Neutrophil (primary cell): ENCODE measurements at regions not wholly inside any gene's neighbourhood (a gene's known extent, or its start where the extent isn't known, plus 50 kb on each side); places are given as distances from the start of the nearest gene placed in this dataset.
"Not testable (repeated sequence)": the region's sequence is repeated elsewhere in the genome, so short reads cannot be mapped to it uniquely, and the experiment has no call there.

Source experiments
- H3K27ac ChIP-seq: fragments of 200-600 bp; sonication (generic); 2 replicates; pipeline ENCODE4 v1.5.1; 2016; ENCODE audit warnings: mild to moderate bottlenecking, moderate library complexity
- H3K27me3 ChIP-seq: fragments of 200-600 bp; sonication (generic); 2 replicates; pipeline ENCODE4 v1.6.0; 2016; ENCODE audit warnings: mild to moderate bottlenecking
- H3K36me3 ChIP-seq: fragments of 200-600 bp; sonication (generic); 2 replicates; pipeline ENCODE4 v1.5.1; 2017
- H3K4me1 ChIP-seq, 2 experiments: fragments of 200-600 bp in 1 of 2; sonication (generic) in 1 of 2; 1 replicate in 1 of 2; 2 replicates in 1 of 2; pipeline versions ENCODE4 v1.5.1 to v1.6.1; 2013 to 2016; ENCODE audit warnings: low read depth in 1 of 2, low read length in 1 of 2, mild to moderate bottlenecking in 1 of 2, moderate library complexity in 1 of 2; ENCODE audit not compliant: control insufficient read depth in 1 of 2, insufficient read depth in 1 of 2
- H3K4me3 ChIP-seq, 2 experiments: fragments of 200-600 bp in 1 of 2; sonication (generic) in 1 of 2; 1 replicate in 1 of 2; 2 replicates in 1 of 2; pipeline ENCODE4 v1.5.1; 2013 to 2016; ENCODE audit warnings: low read depth in 1 of 2, low read length in 1 of 2, mild to moderate bottlenecking in 1 of 2, moderate library complexity in 1 of 2
- H3K9me3 ChIP-seq: fragments of 200-600 bp; sonication (generic); 2 replicates; pipeline ENCODE4 v1.5.1; 2016
- TF ChIP-seq, protein P1 (sequence below): fragments of 200-600 bp; sonication (generic); IDR thresholded peaks from 2 replicates; pipeline ENCODE4 v1.5.1; 2016; ENCODE audit warnings: antibody characterized with exemption

DNA sequence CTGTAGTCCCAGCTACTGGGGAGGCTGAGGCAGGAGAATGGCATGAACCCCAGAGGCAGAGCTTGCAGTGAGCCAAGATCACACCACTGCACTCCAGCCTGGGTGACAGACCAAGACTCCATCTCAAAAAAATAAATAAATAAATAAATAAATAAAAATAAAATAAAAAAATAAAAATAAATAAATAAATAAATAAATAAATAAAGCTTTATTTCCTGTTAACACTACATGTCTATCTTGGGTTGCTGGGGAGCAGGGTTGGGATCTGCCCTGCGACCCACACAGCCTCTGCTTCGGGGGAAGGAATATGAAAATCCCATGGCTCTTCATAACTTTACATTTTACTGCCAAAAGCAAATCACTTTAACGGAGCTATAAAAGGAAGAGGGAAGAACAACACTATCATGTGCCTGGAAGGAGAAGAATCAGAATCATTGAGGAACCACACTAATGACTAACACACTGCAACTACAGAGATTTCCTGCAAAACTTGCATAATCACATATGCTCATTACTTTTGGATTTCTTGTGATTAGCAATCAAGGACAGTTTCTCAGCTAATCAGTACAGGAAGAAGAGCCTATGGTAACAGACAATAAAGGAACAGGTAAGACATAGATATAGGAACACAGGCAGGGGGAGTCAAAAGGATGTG, 72.8 kb upstream of the CD55 start:
- Histone ChIP-seq H3K4me3 (no peak overlapping the region), H3K9me3 (no peaks in the 10 kb centered on the region), H3K4me1 (peaks cover 6 to 12% of the 10 kb centered on the region in 2 experiments)

DNA sequence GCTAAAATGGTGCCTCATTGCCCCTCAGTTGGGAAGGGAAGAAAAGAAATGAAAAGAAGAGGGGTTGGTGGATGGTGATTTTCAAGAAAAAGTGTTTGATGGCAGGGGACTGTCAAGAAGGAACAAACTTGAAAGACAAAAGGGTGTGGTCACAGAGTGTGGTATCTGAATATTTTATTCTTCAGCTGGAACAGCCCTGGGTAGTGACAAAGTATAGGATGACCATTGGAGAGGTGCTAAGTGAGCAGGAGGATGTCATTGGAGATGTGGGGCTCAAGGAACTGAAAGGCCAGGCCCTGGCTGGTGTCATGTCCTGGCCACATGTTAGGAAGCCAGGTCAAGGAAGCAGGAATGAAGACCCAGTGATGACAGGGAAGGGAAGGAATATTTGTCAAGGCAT, 71.0 kb upstream of the CD55 start:
- no peaks in the 10 kb centered on the region for H3K9me3 ChIP-seq
- H3K4me3 ChIP-seq: no peak overlapping the region
- no peak overlapping the region for H3K27ac ChIP-seq
- TF ChIP-seq, protein P1, sequence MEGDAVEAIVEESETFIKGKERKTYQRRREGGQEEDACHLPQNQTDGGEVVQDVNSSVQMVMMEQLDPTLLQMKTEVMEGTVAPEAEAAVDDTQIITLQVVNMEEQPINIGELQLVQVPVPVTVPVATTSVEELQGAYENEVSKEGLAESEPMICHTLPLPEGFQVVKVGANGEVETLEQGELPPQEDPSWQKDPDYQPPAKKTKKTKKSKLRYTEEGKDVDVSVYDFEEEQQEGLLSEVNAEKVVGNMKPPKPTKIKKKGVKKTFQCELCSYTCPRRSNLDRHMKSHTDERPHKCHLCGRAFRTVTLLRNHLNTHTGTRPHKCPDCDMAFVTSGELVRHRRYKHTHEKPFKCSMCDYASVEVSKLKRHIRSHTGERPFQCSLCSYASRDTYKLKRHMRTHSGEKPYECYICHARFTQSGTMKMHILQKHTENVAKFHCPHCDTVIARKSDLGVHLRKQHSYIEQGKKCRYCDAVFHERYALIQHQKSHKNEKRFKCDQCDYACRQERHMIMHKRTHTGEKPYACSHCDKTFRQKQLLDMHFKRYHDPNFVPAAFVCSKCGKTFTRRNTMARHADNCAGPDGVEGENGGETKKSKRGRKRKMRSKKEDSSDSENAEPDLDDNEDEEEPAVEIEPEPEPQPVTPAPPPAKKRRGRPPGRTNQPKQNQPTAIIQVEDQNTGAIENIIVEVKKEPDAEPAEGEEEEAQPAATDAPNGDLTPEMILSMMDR: no peak
- peaks cover 6 to 12% of the 10 kb centered on the region in 2 experiments for H3K4me1 ChIP-seq
- H3K27me3 ChIP-seq: peaks cover 17% of the 10 kb centered on the region
- no peaks in the 10 kb centered on the region for H3K36me3 ChIP-seq

More for the DNA sequence above, 72.8 kb upstream of the CD55 start:
- H3K27me3 ChIP-seq: peaks cover 34% of the 10 kb centered on the region
- no peaks in the 10 kb centered on the region for H3K36me3 ChIP-seq
- TF ChIP-seq, protein P1: no peak
- no peak overlapping the region for H3K27ac ChIP-seq

DNA sequence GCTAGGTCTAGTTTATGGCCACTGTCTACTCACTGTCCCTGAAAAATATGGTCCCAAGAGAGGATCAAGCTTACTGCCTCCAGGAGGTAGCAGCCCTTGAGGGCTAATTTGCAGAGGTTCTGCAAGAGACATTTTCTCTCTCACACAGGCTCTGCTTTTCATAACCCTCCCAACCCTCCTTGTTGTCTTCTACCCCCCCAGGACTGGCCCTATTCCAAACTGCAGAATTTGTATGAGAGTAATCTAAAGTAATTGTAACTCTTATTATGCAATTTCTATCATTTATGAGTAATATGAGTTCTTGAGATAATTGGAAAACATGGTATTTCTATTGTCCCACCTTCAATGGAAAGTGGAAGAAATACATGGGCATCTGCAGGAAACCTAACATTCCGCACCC, 70.4 kb upstream of the CD55 start:
- H3K9me3 ChIP-seq: no peaks in the 10 kb centered on the region
- H3K27ac ChIP-seq: no peak overlapping the region
- H3K36me3 ChIP-seq: no peaks in the 10 kb centered on the region
- peaks cover 11% of the 10 kb centered on the region for H3K27me3 ChIP-seq
- no peak overlapping the region for H3K4me3 ChIP-seq
- TF ChIP-seq, protein P1: no peak
- peaks cover 6 to 12% of the 10 kb centered on the region in 2 experiments for H3K4me1 ChIP-seq

DNA sequence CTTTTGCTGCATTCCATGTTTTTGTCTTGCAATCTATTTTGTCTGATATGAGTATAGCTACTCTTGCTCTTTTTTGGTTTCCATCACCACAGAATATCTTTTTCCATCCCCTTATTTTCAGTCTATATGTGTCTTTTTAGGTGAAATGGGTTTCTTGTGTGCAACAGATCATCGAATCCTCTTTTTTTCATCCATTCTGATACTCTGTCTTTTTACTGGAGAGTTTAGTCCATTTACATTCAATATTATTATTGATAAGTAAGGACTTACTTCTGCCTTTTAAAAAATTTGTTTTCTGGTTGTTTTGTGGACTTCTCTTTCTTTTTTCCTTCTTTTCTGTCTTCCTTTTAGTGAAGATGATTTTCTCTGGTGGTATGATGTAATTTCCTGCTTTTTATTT, 64.6 kb upstream of the CD55 start:
- H3K27ac ChIP-seq: no peak overlapping the region
- H3K4me1 ChIP-seq: no peaks in the 10 kb centered on the region
- H3K27me3 ChIP-seq: no peaks in the 10 kb centered on the region
- TF ChIP-seq, protein P1: no peak
- no peaks in the 10 kb centered on the region for H3K9me3 ChIP-seq
- H3K4me3 ChIP-seq: no peak overlapping the region
- H3K36me3 ChIP-seq: no peaks in the 10 kb centered on the region

DNA sequence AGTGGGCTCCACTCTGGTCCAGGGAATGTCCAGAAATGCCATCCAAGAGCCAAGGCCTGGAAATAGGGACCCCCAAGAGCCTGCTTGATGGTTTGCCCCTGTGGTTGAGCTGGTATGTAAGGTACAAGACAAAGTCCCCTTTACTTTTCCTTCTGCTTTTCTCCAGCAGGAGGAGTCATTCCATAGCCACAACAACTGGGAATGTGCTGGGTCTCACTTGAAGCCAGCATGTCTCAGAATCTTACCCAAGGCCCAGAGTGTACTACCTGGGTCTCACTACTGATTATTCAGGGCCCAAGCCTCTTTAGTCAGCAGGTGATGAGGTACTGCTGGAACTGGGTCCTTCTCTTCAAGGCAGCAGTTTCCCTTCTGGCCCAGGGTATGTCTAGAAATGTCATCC, 62.1 kb upstream of the CD55 start:
- Histone ChIP-seq H3K27me3 (no peaks in the 10 kb centered on the region), H3K36me3 (no peaks in the 10 kb centered on the region), H3K9me3 (no peaks in the 10 kb centered on the region), H3K4me1 (no peaks in the 10 kb centered on the region), H3K4me3 (no peak overlapping the region), H3K27ac (no peak overlapping the region)
- TF ChIP-seq, protein P1: no peak

DNA sequence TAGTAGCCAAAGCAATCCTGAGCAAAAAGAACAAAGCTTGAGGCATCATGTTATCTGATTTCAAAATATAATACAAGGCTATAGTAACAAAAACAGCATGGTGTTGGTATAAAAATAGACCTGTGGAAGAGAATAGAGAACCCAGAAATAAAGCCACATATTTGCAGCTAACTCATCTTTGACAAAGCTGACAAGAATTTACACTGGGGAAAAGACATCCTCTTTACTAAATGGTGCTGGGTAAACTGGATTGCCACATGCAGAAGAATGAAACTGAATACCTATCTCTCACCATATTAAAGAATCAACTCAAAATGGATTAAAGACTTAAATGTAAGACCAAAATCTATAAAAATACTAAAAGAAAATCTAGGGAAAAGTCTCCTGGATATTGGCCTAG, 59.5 kb upstream of the CD55 start:
- H3K27me3 ChIP-seq: no peaks in the 10 kb centered on the region
- TF ChIP-seq, protein P1: no peak
- H3K36me3 ChIP-seq: no peaks in the 10 kb centered on the region
- H3K27ac ChIP-seq: no peak overlapping the region
- H3K9me3 ChIP-seq: no peaks in the 10 kb centered on the region
- no peaks in the 10 kb centered on the region for H3K4me1 ChIP-seq
- H3K4me3 ChIP-seq: no peak overlapping the region

DNA sequence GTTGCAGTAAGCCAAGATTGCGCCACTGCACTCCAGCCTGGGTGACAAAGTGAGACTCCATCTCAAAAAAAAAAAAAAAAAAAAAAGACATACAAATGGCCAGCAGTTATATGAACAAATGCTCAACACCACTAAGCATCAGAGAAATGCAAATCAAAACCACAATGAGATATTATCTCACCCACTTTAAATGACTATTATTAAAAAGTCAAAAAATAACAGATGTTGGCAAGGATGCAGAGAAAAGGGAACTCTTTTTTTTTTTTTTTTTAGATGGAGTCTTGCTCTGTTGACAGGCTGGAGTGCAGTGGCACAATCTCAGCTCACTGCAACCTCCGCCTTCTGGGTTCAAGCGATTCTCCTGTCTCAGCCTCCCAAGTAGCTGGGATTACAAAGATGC, 58.6 kb upstream of the CD55 start:
- H3K4me3 ChIP-seq, H3K36me3 ChIP-seq, H3K27ac ChIP-seq, H3K4me1 ChIP-seq, H3K9me3 ChIP-seq, H3K27me3 ChIP-seq: not testable (repeated sequence)
